Fibroblast of skin of right biceps (primary cell): ENCODE measurements at regions not wholly inside any gene's neighbourhood (a gene's known extent, or its start where the extent isn't known, plus 50 kb on each side); places are given as distances from the start of the nearest gene placed in this dataset.

Source experiments
- DNase-seq: peaks from one replicate; pipeline ENCODE4 v3.0.0-alpha.2; 2013

DNA sequence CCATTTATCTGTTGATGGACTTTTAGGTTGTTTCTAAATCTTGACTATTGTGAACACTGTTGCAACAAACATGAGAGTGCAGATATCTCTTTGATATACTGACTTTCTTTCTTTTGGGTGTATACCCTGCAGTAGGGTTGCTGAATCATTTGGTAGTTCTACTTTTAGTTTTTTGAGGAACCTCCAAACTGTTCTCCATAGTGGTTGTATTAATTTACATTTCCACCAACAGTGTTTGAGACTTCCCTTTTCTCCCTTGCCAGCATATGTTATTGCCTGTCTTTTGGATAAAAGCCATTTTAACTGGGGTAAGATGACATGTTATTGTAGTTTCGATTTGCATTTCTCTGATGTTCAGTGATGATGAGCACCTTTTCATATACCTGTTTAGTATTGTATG, 330.0 kb downstream of the DDX10 start:
- DNase-seq: no peak

DNA sequence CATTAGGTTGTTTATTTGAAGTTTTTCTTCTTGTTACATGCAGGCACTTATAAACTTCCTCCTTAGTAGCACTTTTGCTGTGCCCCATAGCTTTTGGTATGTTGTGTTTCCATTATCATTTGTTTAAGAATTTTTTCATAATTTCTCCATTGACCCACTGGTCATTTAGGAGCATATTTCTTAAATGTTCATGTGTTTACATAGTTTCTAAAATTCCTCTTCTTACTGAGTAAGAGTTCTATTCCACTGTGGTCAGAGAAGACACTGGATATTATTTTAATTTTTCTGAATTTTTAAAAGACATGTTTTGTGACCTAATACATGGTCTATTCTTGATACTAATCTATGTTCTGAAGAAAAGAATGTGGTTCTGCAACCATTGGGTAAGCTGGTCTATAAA, 333.0 kb downstream of the DDX10 start:
- no peak for DNase-seq

GRCh38 chr11:109000531-109000930, 335.7 kb downstream of the DDX10 start:
- DNase-seq: no peak

- DNase-seq: no peak
These were observed 336.7 kb downstream of the DDX10 start for GRCh38 chr11:109001585-109001984.

- DNase-seq: no peak
These were observed 348.1 kb downstream of the DDX10 start for GRCh38 chr11:109012991-109013390.

DNA sequence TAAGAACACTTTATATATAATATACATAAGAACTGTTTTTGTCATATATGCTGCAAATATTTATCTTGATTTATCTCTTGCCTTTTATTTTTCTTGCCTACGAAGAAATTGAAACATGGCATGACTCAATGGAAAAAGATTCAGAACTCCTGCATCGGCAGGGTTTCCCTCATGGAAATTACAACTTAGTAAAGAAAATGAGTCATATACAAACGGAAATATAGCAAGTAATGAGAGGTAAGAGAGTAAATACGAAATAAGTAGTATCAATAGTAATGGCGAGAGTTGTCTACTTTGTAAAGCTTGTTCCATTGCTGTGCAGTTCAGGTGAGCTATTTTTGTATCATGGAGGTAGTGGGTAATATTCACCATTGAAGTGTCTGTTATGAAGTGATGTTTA, 350.4 kb downstream of the DDX10 start:
- peak; percentile 81 for DNase-seq

DNA sequence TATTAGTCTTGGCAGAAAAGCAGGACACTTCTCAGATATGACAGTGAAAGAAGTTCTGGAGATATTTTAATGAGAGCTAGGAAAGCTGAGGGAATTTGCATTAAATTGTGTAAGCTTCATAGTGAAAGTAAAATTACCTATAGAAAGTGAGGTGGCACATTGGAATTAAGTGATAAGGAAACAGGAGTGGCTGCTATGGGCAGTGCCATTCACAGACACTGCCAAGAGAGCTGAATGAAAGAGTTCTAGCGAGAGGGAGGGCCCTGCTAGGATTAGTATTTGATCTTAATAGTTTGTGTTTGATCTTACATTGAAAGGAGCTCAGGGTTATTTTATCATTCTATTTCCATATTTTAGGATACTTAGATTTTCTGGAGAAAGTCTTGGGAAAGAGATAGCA, 351.9 kb downstream of the DDX10 start:
- no peak for DNase-seq

- no peak for DNase-seq
These were observed 352.6 kb downstream of the DDX10 start for GRCh38 chr11:109017489-109017888.

- no peak for DNase-seq
These were observed 353.8 kb downstream of the DDX10 start for GRCh38 chr11:109018639-109019038.

GRCh38 chr11:109019342-109019936, 354.6 kb downstream of the DDX10 start:
- DNase-seq: no peak

DNA sequence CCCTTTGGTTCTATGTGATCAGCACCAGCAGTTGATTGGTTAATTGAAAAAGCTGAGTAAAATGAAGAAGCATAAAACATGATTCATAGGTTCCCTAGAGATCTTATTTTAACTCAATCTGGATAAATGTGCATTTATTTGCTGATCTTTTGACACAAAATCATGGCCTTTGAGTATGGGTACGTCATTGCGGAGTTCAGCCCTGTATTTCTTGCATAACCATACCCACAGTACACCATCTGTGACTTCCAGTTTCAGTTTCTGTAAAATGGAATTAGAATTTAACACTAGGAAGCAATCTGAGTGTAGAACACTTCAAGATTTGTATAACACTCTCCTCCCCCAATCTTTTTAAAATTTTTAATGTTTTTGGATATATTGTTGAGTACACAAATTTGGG, 358.2 kb downstream of the DDX10 start:
- DNase-seq: no peak

GRCh38 chr11:109026891-109027489, 362.1 kb downstream of the DDX10 start:
- DNase-seq: peak; percentile 71

- DNase-seq: no peak
These were observed 363.0 kb downstream of the DDX10 start for GRCh38 chr11:109027851-109028250.

- no peak for DNase-seq
These were observed 365.1 kb downstream of the DDX10 start for GRCh38 chr11:109029927-109030326.

DNA sequence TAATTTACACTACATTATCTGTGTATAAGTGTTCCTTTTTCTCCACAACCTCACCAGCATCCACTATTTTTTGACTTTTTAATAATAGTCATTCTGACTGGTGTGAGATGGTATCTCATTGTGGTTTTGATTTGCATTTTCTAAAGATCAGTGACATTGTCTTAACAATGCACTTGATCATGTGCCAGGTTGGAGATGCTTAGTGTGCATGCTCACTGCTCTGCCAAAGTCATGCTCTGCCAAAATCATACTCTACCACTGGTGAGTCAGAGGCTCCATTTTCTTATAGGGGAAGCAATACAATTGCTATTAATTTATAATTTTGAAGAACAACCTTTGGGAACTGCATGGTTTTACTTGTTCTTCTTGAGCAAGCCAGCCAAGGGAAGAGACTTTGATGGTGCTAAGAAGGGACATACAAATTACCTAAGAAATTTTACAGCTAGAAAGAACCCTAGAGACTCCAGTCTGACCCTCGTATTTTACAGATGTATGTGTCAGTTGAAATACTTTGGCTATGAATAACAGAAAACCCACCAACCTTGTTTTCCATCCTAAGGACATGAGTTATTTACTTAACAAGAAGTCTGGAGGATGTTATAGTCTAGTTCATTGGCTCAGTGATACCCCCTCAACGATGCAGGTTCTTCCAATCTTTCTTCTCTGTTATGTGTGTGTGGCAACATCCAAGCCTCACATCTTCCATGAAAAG, 368.9 kb downstream of the DDX10 start:
- DNase-seq: peak; percentile 99

GRCh38 chr11:109034339-109034696, 369.4 kb downstream of the DDX10 start:
- peak; percentile 94 for DNase-seq

GRCh38 chr11:109035284-109035683, 370.4 kb downstream of the DDX10 start:
- DNase-seq: no peak

GRCh38 chr11:109036011-109036410, 371.1 kb downstream of the DDX10 start:
- peak; percentile 30 for DNase-seq

- peak; percentile 96 for DNase-seq
These were observed 373.2 kb downstream of the DDX10 start for GRCh38 chr11:109037856-109038780.

- DNase-seq: no peak
These were observed 374.7 kb downstream of the DDX10 start for GRCh38 chr11:109039611-109040010.

- DNase-seq: no peak
These were observed 375.4 kb downstream of the DDX10 start for GRCh38 chr11:109040303-109040702.

DNA sequence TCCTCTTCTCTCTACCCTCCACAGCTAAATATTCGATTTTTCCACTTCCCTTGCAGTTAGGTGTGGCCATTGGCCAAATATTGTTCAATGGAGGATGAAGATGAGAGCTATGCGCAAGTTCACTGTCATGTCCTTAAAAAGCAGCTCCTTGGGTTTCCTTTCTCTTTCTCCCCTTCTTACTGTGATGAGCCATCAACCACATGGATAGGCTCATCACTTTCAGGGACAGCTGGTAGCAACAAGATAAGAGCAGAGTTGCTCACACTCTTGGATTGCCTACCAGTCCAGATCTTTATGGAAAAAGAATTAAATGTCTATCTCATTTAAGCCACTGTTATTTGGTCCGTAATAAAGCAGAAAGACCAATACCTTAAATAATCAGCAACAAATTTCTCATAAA, 377.0 kb downstream of the DDX10 start:
- DNase-seq: no peak

GRCh38 chr11:109043315-109043714, 378.4 kb downstream of the DDX10 start:
- no peak for DNase-seq
